GM21576 (cell line): ENCODE measurements at regions not wholly inside any gene's neighbourhood (a gene's known extent, or its start where the extent isn't known, plus 50 kb on each side); places are given as distances from the start of the nearest gene placed in this dataset.
"Not testable (repeated sequence)": the region's sequence is repeated elsewhere in the genome, so short reads cannot be mapped to it uniquely, and the experiment has no call there.

Experiments
- ATAC-seq: cut with Tn5 transposase; IDR thresholded peaks from one replicate; pipeline ENCODE4 v1.9.1; 2021; ENCODE audit warnings: mild to moderate bottlenecking, moderate library complexity; ENCODE audit not compliant: unreplicated experiment

DNA sequence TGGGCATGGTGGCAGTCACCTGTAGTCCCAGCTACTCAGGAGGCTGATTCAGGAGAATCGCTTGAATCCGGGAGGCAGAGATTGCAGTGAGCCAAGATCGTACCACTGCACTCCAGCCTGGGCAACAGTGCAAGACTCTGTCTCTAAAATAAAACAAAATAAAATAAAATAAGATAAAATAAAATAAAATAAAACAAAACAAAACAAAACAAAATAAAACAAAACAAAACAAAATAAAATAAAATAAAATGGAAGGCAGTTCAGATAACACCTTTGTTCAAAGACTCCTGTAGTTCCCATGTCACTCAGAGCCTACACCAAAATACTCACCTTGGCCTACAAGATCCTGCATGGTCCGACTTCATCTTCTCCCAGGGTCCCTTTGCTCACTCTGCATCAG lies 61.3 kb downstream of the SYF2 start:
- ATAC-seq, result not testable (repeated sequence)

DNA sequence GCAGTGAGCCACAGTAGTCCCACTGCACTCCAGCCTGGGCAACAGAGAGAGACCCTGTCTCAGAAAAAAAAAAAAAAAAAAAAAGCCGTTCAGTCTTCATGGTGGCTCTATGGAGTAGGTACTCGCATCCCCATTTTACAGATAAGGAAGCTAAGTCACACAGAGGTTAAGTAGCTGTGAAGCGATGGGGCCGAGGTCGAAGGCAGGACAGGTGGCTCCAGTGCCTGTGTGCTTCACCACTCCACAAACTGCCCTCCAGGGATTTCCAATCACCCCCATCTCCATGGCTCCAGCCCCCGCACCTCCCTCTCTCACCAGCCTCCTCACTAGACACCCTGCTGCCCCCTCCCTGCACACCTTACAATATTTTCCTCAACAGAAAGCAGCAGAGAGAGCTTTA lies 61.9 kb downstream of the SYF2 start:
- no peak for ATAC-seq

DNA sequence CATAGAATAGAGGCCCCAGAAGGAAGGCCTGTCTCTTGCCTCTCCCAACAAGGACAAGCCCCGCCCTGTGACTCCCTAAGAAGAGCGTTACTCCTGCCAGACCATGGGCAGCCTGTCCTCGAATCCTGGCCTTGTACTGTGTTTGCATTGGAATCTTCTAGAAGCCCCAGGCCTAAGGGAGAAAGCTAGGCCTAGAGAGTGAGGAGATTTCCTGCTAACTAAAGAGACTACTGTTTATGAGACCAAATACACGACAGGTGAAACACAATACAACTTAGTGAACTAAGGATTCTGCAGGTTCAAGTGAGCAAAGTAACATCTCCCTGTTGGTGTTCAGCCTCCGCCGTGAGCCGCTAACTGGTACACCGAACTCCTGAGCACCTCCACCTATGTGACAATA lies 62.7 kb downstream of the SYF2 start:
- ATAC-seq, result no peak

- no peak for ATAC-seq
Measured at GRCh38 chr1:25169168-25169567, 63.1 kb downstream of the SYF2 start.

DNA sequence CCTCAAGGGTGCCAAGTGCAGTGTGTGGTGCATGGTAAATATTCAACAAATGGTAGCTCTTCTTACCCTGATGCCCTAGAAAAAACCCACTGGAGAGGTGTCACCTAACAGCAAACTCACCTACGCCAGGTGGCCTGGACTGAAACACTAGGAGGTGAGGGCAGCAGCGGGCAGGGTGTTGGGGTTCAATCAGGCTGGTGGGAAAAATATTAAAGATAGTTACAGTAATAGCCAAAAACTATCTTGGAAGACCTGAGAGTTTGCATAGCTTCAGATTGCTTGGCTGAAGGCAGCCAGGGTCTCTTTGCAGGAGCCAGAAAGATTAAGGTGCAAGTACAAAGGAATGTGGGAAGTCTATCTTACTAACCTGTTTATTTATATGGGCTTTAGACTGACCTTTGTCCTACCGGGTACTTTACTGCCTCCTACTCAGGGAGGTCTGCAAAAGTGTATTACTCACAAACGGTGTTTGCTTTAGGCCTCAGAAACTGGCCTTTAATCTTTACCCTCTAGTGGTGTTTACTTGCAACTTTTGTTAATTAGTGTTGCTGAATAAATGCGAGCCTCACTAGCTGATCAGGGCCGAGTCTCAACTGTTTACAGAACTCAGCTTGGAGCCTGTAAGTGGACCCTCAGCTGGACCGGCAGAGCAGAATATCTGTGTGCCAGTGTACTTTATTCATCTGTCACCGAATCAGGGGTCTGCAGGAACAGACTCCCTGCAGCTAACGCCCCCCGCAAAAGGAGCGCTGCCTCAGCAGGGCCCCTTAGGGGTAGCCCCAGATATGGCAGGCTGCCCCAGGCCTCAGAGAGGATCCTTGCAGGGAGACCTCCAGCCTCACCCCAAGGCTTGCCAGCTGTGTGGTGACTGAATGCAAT lies 63.9 kb downstream of the SYF2 start:
- no peak for ATAC-seq

- no peak for ATAC-seq
Measured at GRCh38 chr1:25167269-25168192, 64.8 kb downstream of the SYF2 start.

DNA sequence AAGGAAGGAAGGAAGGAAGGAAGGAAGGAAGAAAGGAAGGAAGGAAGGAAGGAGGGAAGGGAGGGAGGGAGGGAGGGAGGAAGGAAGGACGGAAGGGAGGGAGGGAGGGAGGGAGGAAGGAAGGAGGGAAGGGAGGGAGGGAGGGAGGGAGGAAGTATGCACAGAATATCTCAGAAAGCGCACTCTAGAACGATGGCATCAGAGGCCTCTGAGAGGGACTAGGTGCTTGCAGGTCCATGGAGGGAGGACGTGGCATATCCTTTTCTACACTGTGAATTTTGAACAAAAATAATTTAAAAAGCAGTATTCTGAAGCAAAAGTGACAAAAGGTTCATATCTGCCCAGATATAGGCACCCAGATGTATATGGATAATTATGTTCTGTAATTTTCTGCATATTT lies 65.5 kb downstream of the SYF2 start:
- ATAC-seq, result no peak

DNA sequence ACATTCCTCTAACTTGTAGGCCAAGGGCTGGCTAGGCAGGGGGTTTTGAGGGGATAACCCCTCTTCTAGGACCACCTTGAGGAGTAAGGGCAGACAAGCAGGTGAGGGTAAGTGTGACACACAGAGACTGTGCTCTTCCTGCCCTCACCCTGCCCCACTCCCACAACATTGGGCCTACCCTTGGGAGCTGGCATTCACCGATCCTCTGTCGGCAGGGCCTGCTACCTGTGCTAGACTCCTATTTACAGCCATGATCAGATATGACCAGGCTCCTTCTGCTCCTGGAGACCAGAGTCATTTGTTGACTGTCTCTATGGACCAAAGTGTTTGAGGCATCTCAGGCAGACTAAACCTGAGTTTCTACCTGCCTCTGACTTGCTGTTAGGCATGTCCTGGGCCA lies 68.3 kb downstream of the SYF2 start:
- ATAC-seq, result no peak

GRCh38 chr1:25161981-25162380 lies 70.3 kb downstream of the SYF2 start:
- no peak for ATAC-seq

DNA sequence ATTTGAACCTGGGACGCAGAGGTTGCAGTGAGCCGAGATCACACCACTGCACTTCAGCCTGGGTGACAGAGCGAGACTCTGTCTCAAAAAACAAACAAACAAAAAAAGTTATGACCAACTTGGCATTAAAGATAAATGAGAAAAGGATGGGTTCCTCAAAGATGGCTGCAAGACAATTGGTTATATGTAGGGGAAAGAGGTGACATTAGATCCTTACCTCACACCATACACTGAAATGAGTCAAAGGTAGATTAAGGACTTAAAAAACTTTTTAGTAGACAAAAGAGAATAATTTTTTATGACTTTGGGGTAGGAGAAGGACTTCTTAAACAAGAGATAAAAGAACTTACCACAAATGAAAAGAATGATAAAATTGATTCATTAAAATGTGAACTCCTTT lies 74.5 kb downstream of the SYF2 start:
- no peak for ATAC-seq

- ATAC-seq, result no peak
Measured at GRCh38 chr1:25150985-25151495, 81.3 kb downstream of the SYF2 start.

DNA sequence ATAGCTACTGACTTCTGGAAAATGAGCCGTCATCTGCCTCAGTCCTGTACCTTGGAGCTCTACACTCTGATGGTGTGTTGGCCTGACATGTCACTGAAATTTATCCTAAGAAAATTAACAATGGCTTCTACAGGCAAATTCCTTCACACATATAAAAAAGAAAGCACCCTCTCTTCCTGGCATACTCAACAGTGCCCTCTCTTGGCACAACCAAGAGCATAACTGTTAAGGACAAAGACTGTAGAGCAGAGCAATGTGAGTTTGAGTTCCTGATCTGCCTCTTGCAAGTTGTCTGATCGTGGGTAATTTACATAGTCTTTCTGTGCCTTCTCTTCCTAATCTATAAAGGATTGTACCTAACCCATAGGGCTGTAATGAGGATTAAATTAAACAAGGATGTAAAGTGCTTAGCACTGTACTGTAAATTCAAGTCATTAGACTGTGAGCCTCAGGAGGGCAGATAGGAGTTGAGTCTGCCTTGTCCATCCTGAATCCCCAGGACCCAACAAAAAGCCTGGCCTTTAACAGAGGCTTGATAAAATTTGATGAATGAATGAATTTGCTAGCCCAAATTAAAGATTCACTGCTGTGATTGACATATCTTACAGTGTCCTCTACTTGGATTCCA lies 83.5 kb downstream of the SYF2 start:
- no peak for ATAC-seq

DNA sequence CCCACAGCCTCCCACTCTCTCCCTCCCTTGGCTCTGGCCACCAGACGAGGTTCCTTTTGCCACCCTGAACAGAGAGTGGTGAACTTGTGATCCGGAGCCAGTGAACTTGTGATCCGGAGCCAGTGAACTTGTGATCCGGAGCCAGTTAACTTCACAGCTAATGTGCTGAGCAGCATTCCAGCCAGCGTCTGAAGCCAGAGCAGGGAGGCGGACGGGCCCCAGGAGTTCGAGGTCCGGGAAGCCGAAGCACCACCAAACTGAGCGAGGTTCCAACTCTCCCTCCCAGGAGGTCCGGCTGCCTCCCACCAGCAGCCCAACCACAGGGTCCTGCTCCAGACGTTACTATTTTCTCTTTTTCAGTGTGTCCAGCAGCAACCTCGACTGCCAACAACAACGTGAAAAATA lies 85.8 kb downstream of the SYF2 start:
- no peak for ATAC-seq

DNA sequence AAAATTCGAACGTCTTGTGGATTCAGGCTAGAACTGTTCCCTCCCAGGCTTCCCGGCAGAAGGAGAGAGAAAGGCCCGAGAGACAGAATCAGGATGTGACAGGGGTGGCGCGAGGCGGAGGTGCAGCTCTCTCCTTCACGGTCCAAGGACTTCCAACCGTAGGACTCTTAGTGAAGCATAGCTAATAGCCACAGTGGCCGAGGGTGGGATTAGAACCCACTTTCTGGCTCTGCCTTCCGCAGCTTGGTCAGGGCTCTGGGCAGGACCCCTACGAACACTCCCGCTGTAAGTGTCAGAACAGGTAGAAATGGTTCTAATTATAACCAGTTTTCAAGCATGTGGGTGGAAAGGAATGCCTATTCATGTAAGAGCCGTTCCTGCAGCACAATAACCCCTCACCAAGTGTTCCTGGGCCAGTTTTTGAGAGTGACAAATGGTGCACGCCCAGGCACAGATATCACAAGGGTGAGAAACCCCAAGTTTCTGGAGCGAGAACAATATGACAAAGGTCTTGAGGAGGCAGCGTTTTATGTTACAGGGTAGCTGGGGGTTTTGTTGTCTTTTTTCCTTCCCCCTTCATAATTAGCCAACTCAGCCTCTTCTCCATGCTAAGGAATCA lies 86.4 kb downstream of the SYF2 start:
- no peak for ATAC-seq

GRCh38 chr1:25140073-25140797 lies 92.1 kb downstream of the SYF2 start:
- ATAC-seq, result peak; percentile 72

DNA sequence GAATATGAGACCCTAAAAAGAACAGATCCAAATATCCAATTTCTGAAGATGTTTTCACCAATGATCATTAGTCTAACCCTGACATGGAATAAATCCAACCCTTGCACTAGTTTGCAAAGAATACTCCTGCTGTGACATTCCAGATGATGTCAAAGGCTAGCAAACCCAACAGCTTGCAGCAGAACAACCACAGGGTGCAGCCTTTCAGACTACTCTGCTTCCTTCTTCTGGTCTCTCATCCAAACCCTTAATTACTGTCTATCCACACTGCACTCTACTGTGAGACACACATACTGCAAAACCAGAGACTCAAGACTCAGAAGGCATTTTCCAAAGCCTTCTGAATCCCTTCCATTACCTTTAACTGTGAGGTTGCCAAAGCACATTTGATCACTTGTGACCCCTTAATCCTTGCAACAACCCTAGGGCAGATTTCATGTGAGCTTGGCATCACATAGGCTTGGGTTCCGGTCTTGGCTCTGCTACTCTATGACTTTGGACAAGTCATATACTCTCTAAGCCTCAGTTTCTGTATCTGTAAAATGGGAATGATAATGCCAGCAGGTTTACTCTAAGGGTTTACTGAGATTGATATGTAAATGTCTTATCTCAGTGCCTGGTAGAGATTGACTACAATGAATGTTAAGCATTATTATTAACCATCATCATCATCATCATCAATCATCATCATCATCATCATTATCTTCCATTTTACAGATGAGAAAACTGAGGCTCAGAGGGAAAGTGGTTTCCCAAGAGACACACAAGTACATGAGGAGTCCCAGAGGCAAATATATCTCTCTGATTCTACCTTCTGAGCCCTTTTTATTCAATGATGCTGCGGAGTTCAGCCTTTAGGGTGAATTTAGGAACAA lies 94.5 kb downstream of the SYF2 start:
- no peak for ATAC-seq

GRCh38 chr1:25137106-25137505 lies 95.2 kb downstream of the SYF2 start:
- no peak for ATAC-seq

DNA sequence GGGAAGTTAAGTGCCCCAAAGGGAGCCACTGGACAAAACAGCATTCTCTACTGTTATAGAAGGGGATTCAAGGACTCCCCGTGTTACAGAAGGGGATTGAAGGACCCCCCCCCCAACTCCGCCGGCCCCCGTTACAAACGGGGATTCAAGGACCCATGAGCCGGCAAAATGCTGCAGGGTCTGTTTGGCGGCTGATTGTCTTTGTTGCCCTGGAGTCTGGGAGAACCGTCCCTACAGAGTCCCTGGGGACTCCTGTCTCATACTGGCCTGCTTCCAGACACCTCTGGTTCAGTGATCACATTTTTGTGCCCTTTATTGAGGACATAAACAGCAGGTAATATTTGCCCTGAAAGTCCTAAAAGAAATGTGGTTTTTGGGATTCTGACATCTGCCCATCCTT lies 96.4 kb downstream of the SYF2 start:
- ATAC-seq, result no peak

GRCh38 chr1:25134801-25135461 lies 97.4 kb downstream of the SYF2 start:
- no peak for ATAC-seq
